Peyer's patch (tissue), 4 donors: ENCODE measurements at regions not wholly inside any gene's neighbourhood (a gene's known extent, or its start where the extent isn't known, plus 50 kb on each side); places are given as distances from the start of the nearest gene placed in this dataset.

ENCODE experiments used
- POLR2A ChIP-seq, 2 donors: fragments of 450-650 bp; IDR thresholded peaks; one replicate each; pipeline ENCODE4 v1.5.1; 2017; ENCODE audit warnings: antibody characterized with exemption in 2 of 2, mild to moderate bottlenecking in 2 of 2, moderate library complexity in 2 of 2
- TF ChIP-seq, protein P1 (sequence below), 6 experiments: fragments of 450-650 bp in 4 of 6; fragments of 200-600 bp in 2 of 6; sonication (generic) in 1 of 6; IDR thresholded peaks; one replicate each; pipeline ENCODE4 v1.5.1; 2017 to 2019; ENCODE audit warnings: antibody characterized with exemption in 6 of 6, mild to moderate bottlenecking in 3 of 6, moderate library complexity in 1 of 6

- TF ChIP-seq POLR2A (IDR thresholded peaks at IDR 0.05), result no peak
- TF ChIP-seq, protein P1, sequence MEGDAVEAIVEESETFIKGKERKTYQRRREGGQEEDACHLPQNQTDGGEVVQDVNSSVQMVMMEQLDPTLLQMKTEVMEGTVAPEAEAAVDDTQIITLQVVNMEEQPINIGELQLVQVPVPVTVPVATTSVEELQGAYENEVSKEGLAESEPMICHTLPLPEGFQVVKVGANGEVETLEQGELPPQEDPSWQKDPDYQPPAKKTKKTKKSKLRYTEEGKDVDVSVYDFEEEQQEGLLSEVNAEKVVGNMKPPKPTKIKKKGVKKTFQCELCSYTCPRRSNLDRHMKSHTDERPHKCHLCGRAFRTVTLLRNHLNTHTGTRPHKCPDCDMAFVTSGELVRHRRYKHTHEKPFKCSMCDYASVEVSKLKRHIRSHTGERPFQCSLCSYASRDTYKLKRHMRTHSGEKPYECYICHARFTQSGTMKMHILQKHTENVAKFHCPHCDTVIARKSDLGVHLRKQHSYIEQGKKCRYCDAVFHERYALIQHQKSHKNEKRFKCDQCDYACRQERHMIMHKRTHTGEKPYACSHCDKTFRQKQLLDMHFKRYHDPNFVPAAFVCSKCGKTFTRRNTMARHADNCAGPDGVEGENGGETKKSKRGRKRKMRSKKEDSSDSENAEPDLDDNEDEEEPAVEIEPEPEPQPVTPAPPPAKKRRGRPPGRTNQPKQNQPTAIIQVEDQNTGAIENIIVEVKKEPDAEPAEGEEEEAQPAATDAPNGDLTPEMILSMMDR (IDR thresholded peaks at IDR 0.05), result no peak
Observed at GRCh38 chr1:37318490-37318889, 155.9 kb upstream of the ZC3H12A start.
